Neuronal stem cell (in vitro differentiated cells): ENCODE measurements at regions not wholly inside any gene's neighbourhood (a gene's known extent, or its start where the extent isn't known, plus 50 kb on each side); places are given as distances from the start of the nearest gene placed in this dataset.

ENCODE experiments used
- DNase-seq: peaks from one replicate; pipeline ENCODE4 v3.0.0-alpha.2; 2013; ENCODE audit warnings: low spot score
- H2AFZ ChIP-seq: one replicate; pipeline ENCODE4 v1.6.1; 2013; ENCODE audit warnings: mild to moderate bottlenecking, low read length, inconsistent platforms
- H2AK5ac ChIP-seq: 2 replicates; pipeline ENCODE4 v1.6.1; 2013; ENCODE audit warnings: low read depth, mild to moderate bottlenecking, inconsistent platforms, low read length, moderate library complexity, mixed read lengths
- H2BK120ac ChIP-seq: 2 replicates; pipeline ENCODE4 v1.6.1; 2013; ENCODE audit warnings: low read depth, mild to moderate bottlenecking, inconsistent platforms, low read length, moderate library complexity, mixed read lengths
- H2BK12ac ChIP-seq: one replicate; pipeline ENCODE4 v1.6.1; 2013; ENCODE audit warnings: low read length, inconsistent platforms
- H2BK15ac ChIP-seq: 2 replicates; pipeline ENCODE4 v1.6.1; 2013; ENCODE audit warnings: mild to moderate bottlenecking, low read length, inconsistent platforms, mixed read lengths
- H2BK5ac ChIP-seq: one replicate; pipeline ENCODE4 v1.6.1; 2013; ENCODE audit warnings: inconsistent platforms, mild to moderate bottlenecking, low read length, moderate library complexity
- H3K14ac ChIP-seq: one replicate; pipeline ENCODE4 v1.6.1; 2013; ENCODE audit warnings: low read length, inconsistent platforms
- H3K18ac ChIP-seq: 2 replicates; pipeline ENCODE4 v1.6.1; 2013; ENCODE audit warnings: low read length, inconsistent platforms
- H3K23ac ChIP-seq: 2 replicates; pipeline ENCODE4 v1.6.1; 2013; ENCODE audit warnings: low read depth, mild to moderate bottlenecking, mixed read lengths, low read length, inconsistent platforms; ENCODE audit not compliant: poor library complexity
- H3K27ac ChIP-seq: replicated peaks from 3 replicates; pipeline ENCODE4 v1.5.1; 2013; ENCODE audit warnings: low read length, inconsistent platforms
- H3K27me3 ChIP-seq, 3 experiments: 2 replicates each; pipeline ENCODE4 v1.6.1; 2013; ENCODE audit warnings: low read length in 3 of 3, mild to moderate bottlenecking in 2 of 3, inconsistent platforms in 1 of 3, low read depth in 1 of 3, mixed read lengths in 1 of 3, moderate library complexity in 1 of 3; ENCODE audit not compliant: control insufficient read depth in 3 of 3, insufficient read depth in 3 of 3
- H3K36me3 ChIP-seq, 2 donors: replicated peaks in 1 of 2; 2 replicates each; pipeline ENCODE4 v1.6.1; 2013; ENCODE audit warnings: low read length in 2 of 2; ENCODE audit not compliant: control insufficient read depth in 2 of 2, insufficient read depth in 2 of 2
- H3K4ac ChIP-seq: 2 replicates; pipeline ENCODE4 v1.6.1; 2013; ENCODE audit warnings: inconsistent platforms, mild to moderate bottlenecking, low read length, moderate library complexity
- H3K4me1 ChIP-seq, 2 donors: 1 replicate in 1 of 2; 2 replicates in 1 of 2; pipeline ENCODE4 v1.6.1; 2013; ENCODE audit warnings: low read length in 2 of 2, low read depth in 1 of 2; ENCODE audit not compliant: control insufficient read depth in 2 of 2, insufficient read depth in 1 of 2
- H3K4me2 ChIP-seq: one replicate; pipeline ENCODE4 v1.6.1; 2013; ENCODE audit warnings: mild to moderate bottlenecking, low read length, inconsistent platforms; ENCODE audit not compliant: insufficient read depth, poor library complexity, severe bottlenecking
- H3K4me3 ChIP-seq, 2 donors: 2 replicates each; pipeline ENCODE4 v1.5.1; 2013; ENCODE audit warnings: low read length in 2 of 2, mild to moderate bottlenecking in 2 of 2, inconsistent platforms in 1 of 2, moderate library complexity in 1 of 2
- H3K79me1 ChIP-seq: one replicate; pipeline ENCODE4 v1.6.1; 2013; ENCODE audit warnings: low read depth, mild to moderate bottlenecking, inconsistent platforms, low read length, moderate library complexity
- H3K9ac ChIP-seq: one replicate; pipeline ENCODE4 v1.6.1; 2013; ENCODE audit warnings: mild to moderate bottlenecking, low read depth, low read length, inconsistent platforms; ENCODE audit not compliant: poor library complexity
- H3K9me3 ChIP-seq, 2 donors: replicated peaks in 1 of 2; 2 replicates each; pipeline versions ENCODE3 to v1.6.1; 2013; ENCODE audit warnings: low read length in 2 of 2, mild to moderate bottlenecking in 2 of 2, inconsistent platforms in 1 of 2, low read depth in 1 of 2, mixed read lengths in 1 of 2, moderate library complexity in 1 of 2; ENCODE audit not compliant: control insufficient read depth in 2 of 2, insufficient read depth in 1 of 2
- H4K8ac ChIP-seq: one replicate; pipeline ENCODE4 v1.6.1; 2013; ENCODE audit warnings: low read depth, mild to moderate bottlenecking, inconsistent platforms, low read length, moderate library complexity
- H4K91ac ChIP-seq: one replicate; pipeline ENCODE4 v1.6.1; 2013; ENCODE audit warnings: low read length, low read depth, mild to moderate bottlenecking, inconsistent platforms; ENCODE audit not compliant: poor library complexity
- WGBS, 2 donors: extraction: QIAGEN DNeasy Blood & Tissue Kit; methylation state at CpG; one replicate each; pipeline ENCODE4 v1.1.7; 2013; ENCODE audit warnings: missing lambda C conversion rate in 2 of 2, mixed read lengths in 1 of 2; ENCODE audit not compliant: insufficient read length in 2 of 2, insufficient replicate concordance in 1 of 2; ENCODE audit errors: extremely low coverage in 2 of 2; 5-methylcytosine and 5-hydroxymethylcytosine counted together

GRCh38 chr6:160804639-160805038 lies 102.6 kb downstream of the PLG start:
- Histone ChIP-seq H3K9me3 (no peaks in the 10 kb centered on the region), H3K23ac (no peak overlapping the region), H2AFZ (no peak overlapping the region), H2BK15ac (no peak overlapping the region), H3K9ac (no peak overlapping the region), H3K18ac (no peak overlapping the region), H3K27ac (no peak overlapping the region), H2BK5ac (no peak overlapping the region), H3K27me3 (no peaks in the 10 kb centered on the region), H3K14ac (no peak overlapping the region), H3K4me2 (no peak overlapping the region), H3K4me1 (no peaks in the 10 kb centered on the region), H2BK120ac (no peak overlapping the region), H2BK12ac (no peak overlapping the region), H3K4me3 (no peak overlapping the region), H3K36me3 (no peaks in the 10 kb centered on the region), H2AK5ac (no peak overlapping the region), H4K8ac (no peak overlapping the region), H4K91ac (no peak overlapping the region), H3K4ac (no peak overlapping the region), H3K79me1 (no peaks in the 10 kb centered on the region)
- WGBS, 2 donors = no CpG with 5 or more reads among the region's 4 CpGs
- no peak for DNase-seq

- H3K9ac ChIP-seq = no peak overlapping the region
- WGBS, 2 donors = no CpG with 5 or more reads among the region's 2 CpGs
- no peak overlapping the region for H3K23ac ChIP-seq
- H3K27me3 ChIP-seq = no peaks in the 10 kb centered on the region
- DNase-seq = no peak
- H2BK120ac ChIP-seq = no peak overlapping the region
- no peaks in the 10 kb centered on the region for H3K4me1 ChIP-seq
- no peak overlapping the region for H3K27ac ChIP-seq
- no peak overlapping the region for H3K4me2 ChIP-seq
- H2AK5ac ChIP-seq = no peak overlapping the region
- no peak overlapping the region for H3K14ac ChIP-seq
- H2BK5ac ChIP-seq = no peak overlapping the region
- H3K36me3 ChIP-seq = no peaks in the 10 kb centered on the region
- H4K8ac ChIP-seq = no peak overlapping the region
- H3K4me3 ChIP-seq = no peak overlapping the region
- H2BK15ac ChIP-seq = no peak overlapping the region
- no peak overlapping the region for H2BK12ac ChIP-seq
- H3K18ac ChIP-seq = no peak overlapping the region
- H4K91ac ChIP-seq = no peak overlapping the region
- no peaks in the 10 kb centered on the region for H3K9me3 ChIP-seq
- H3K4ac ChIP-seq = no peak overlapping the region
- H3K79me1 ChIP-seq = no peaks in the 10 kb centered on the region
- no peak overlapping the region for H2AFZ ChIP-seq
Measured at GRCh38 chr6:160808263-160808662, 106.2 kb downstream of the PLG start.

GRCh38 chr6:160810238-160810637 lies 108.2 kb downstream of the PLG start:
- no peaks in the 10 kb centered on the region for H3K27me3 ChIP-seq
- H2BK120ac ChIP-seq = no peak overlapping the region
- no peak overlapping the region for H3K4me3 ChIP-seq
- no peaks in the 10 kb centered on the region for H3K9me3 ChIP-seq
- WGBS, 2 donors = no CpG with 5 or more reads among the region's 3 CpGs
- H2AK5ac ChIP-seq = no peak overlapping the region
- no peak overlapping the region for H4K8ac ChIP-seq
- H3K9ac ChIP-seq = no peak overlapping the region
- H3K18ac ChIP-seq = no peak overlapping the region
- no peaks in the 10 kb centered on the region for H3K79me1 ChIP-seq
- no peak overlapping the region for H2BK12ac ChIP-seq
- no peaks in the 10 kb centered on the region for H3K4me1 ChIP-seq
- DNase-seq = no peak
- no peak overlapping the region for H2AFZ ChIP-seq
- no peak overlapping the region for H4K91ac ChIP-seq
- H2BK15ac ChIP-seq = no peak overlapping the region
- H3K4me2 ChIP-seq = no peak overlapping the region
- no peak overlapping the region for H3K23ac ChIP-seq
- no peak overlapping the region for H3K27ac ChIP-seq
- H2BK5ac ChIP-seq = no peak overlapping the region
- no peak overlapping the region for H3K4ac ChIP-seq
- H3K14ac ChIP-seq = no peak overlapping the region
- H3K36me3 ChIP-seq = no peaks in the 10 kb centered on the region

- no peak overlapping the region for H3K4ac ChIP-seq
- no peak overlapping the region for H2BK5ac ChIP-seq
- H2BK120ac ChIP-seq = no peak overlapping the region
- H3K4me3 ChIP-seq = no peak overlapping the region
- no peaks in the 10 kb centered on the region for H3K9me3 ChIP-seq
- no peaks in the 10 kb centered on the region for H3K79me1 ChIP-seq
- H2AFZ ChIP-seq = no peak overlapping the region
- H2BK15ac ChIP-seq = no peak overlapping the region
- H4K91ac ChIP-seq = no peak overlapping the region
- no peak overlapping the region for H3K9ac ChIP-seq
- no peak overlapping the region for H3K18ac ChIP-seq
- H3K14ac ChIP-seq = no peak overlapping the region
- H3K27me3 ChIP-seq = no peaks in the 10 kb centered on the region
- H3K4me2 ChIP-seq = no peak overlapping the region
- H3K36me3 ChIP-seq = no peaks in the 10 kb centered on the region
- no peak overlapping the region for H3K23ac ChIP-seq
- no peak overlapping the region for H3K27ac ChIP-seq
- no peak for DNase-seq
- no peaks in the 10 kb centered on the region for H3K4me1 ChIP-seq
- no peak overlapping the region for H2AK5ac ChIP-seq
- no peak overlapping the region for H4K8ac ChIP-seq
- WGBS, 2 donors = no CpG with 5 or more reads among the region's 2 CpGs
- H2BK12ac ChIP-seq = no peak overlapping the region
Measured at GRCh38 chr6:160812097-160812496, 110.1 kb downstream of the PLG start.
